H9 (cell line): ENCODE measurements at regions not wholly inside any gene's neighbourhood (a gene's known extent, or its start where the extent isn't known, plus 50 kb on each side); places are given as distances from the start of the nearest gene placed in this dataset.

Source experiments
- DNase-seq: peaks from one replicate; pipeline ENCODE4 v3.0.0-alpha.2; 2017
- H2AFZ ChIP-seq: one replicate; pipeline ENCODE4 v1.6.1; 2013; ENCODE audit warnings: mild to moderate bottlenecking, low read length, control low read depth, moderate library complexity
- H2AK5ac ChIP-seq: 2 replicates; pipeline ENCODE4 v1.6.1; 2013; ENCODE audit warnings: low read length, control low read depth, mixed read lengths; ENCODE audit not compliant: insufficient read length
- H2BK120ac ChIP-seq: one replicate; pipeline ENCODE4 v1.6.1; 2013; ENCODE audit warnings: low read depth, mild to moderate bottlenecking, low read length, control low read depth, inconsistent platforms; ENCODE audit not compliant: poor library complexity, severe bottlenecking
- H2BK12ac ChIP-seq: 2 replicates; pipeline ENCODE4 v1.6.1; 2013; ENCODE audit warnings: low read length, control low read depth, mixed read lengths, low read depth; ENCODE audit not compliant: insufficient read length
- H2BK15ac ChIP-seq: 2 replicates; pipeline ENCODE4 v1.6.1; 2013; ENCODE audit warnings: low read depth, low read length, control low read depth
- H2BK20ac ChIP-seq: one replicate; pipeline ENCODE4 v1.6.1; 2013; ENCODE audit warnings: low read depth, mild to moderate bottlenecking, low read length, control low read depth, inconsistent platforms; ENCODE audit not compliant: poor library complexity, severe bottlenecking
- H2BK5ac ChIP-seq: 2 replicates; pipeline ENCODE4 v1.6.1; 2013; ENCODE audit warnings: low read length, control low read depth, mixed read lengths; ENCODE audit not compliant: insufficient read length
- H3K14ac ChIP-seq: 2 replicates; pipeline ENCODE4 v1.6.1; 2013; ENCODE audit warnings: low read length, control low read depth; ENCODE audit not compliant: insufficient read depth
- H3K18ac ChIP-seq: 2 replicates; pipeline ENCODE4 v1.6.1; 2013; ENCODE audit warnings: low read depth, mild to moderate bottlenecking, mixed read lengths, low read length, control low read depth; ENCODE audit not compliant: insufficient read length
- H3K23ac ChIP-seq: 2 replicates; pipeline ENCODE4 v1.6.1; 2013; ENCODE audit warnings: low read length, control low read depth, mixed read lengths, low read depth; ENCODE audit not compliant: insufficient read length
- H3K23me2 ChIP-seq: 2 replicates; pipeline ENCODE4 v1.6.1; 2013; ENCODE audit warnings: low read depth, mild to moderate bottlenecking, mixed read lengths, low read length, control low read depth; ENCODE audit not compliant: insufficient read length, poor library complexity, severe bottlenecking
- H3K27ac ChIP-seq: 2 replicates; pipeline ENCODE4 v1.5.1; 2013; ENCODE audit warnings: low read length, control low read depth, mixed read lengths, low read depth; ENCODE audit not compliant: insufficient read length
- H3K27me3 ChIP-seq: 2 replicates; pipeline ENCODE4 v1.6.1; 2013; ENCODE audit warnings: low read length, control low read depth, inconsistent platforms; ENCODE audit not compliant: insufficient read depth
- H3K4ac ChIP-seq: 2 replicates; pipeline ENCODE4 v1.6.1; 2013; ENCODE audit warnings: low read depth, mild to moderate bottlenecking, control low read depth, inconsistent platforms, low read length, moderate library complexity
- H3K4me1 ChIP-seq: 2 replicates; pipeline ENCODE4 v1.6.1; 2013; ENCODE audit warnings: low read length, control low read depth, inconsistent platforms; ENCODE audit not compliant: insufficient read depth
- H3K4me2 ChIP-seq: 2 replicates; pipeline ENCODE4 v1.6.1; 2013; ENCODE audit warnings: low read length, control low read depth, mixed read lengths; ENCODE audit not compliant: insufficient read length, insufficient read depth
- H3K56ac ChIP-seq: 2 replicates; pipeline ENCODE4 v1.6.1; 2013; ENCODE audit warnings: low read depth, mild to moderate bottlenecking, mixed read lengths, low read length, control low read depth; ENCODE audit not compliant: insufficient read length
- H3K79me1 ChIP-seq: 2 replicates; pipeline ENCODE4 v1.6.1; 2013; ENCODE audit warnings: low read depth, mild to moderate bottlenecking, moderate library complexity, low read length, control low read depth, inconsistent platforms; ENCODE audit not compliant: insufficient read depth, poor library complexity, severe bottlenecking
- H3K79me2 ChIP-seq: 2 replicates; pipeline ENCODE4 v1.6.1; 2013; ENCODE audit warnings: low read length, control low read depth, inconsistent platforms; ENCODE audit not compliant: insufficient read depth
- H3K9ac ChIP-seq: 2 replicates; pipeline ENCODE4 v1.6.1; 2013; ENCODE audit warnings: low read length, control low read depth, mixed read lengths; ENCODE audit not compliant: insufficient read length; ENCODE audit errors: extremely low read depth
- H3K9me3 ChIP-seq: one replicate; pipeline ENCODE4 v1.6.1; 2013; ENCODE audit warnings: low read depth, low read length, inconsistent platforms; ENCODE audit not compliant: control insufficient read depth
- H3T11ph ChIP-seq: one replicate; pipeline ENCODE4 v1.6.1; 2013; ENCODE audit warnings: mild to moderate bottlenecking, low read length, control low read depth, inconsistent platforms
- H4K20me1 ChIP-seq: one replicate; pipeline ENCODE4 v1.6.1; 2013; ENCODE audit not compliant: control insufficient read depth, insufficient read length, insufficient read depth
- H4K5ac ChIP-seq: 2 replicates; pipeline ENCODE4 v1.6.1; 2013; ENCODE audit warnings: low read depth, mild to moderate bottlenecking, mixed read lengths, low read length, control low read depth; ENCODE audit not compliant: insufficient read length
- H4K8ac ChIP-seq: replicated peaks from 2 replicates; pipeline ENCODE4 v1.6.1; 2013; ENCODE audit warnings: low read length, control low read depth, mixed read lengths, low read depth; ENCODE audit not compliant: insufficient read length
- H4K91ac ChIP-seq: 2 replicates; pipeline ENCODE4 v1.6.1; 2013; ENCODE audit warnings: low read depth, mild to moderate bottlenecking, moderate library complexity, mixed read lengths, low read length, control low read depth; ENCODE audit not compliant: insufficient read length
- H3K27ac Mint-ChIP-seq, 3 experiments: 2 replicates in 2 of 3; 3 replicates in 1 of 3; pipeline ENCODE4 v1.8.0; 2020 to 2021; ENCODE audit warnings: mixed read lengths in 3 of 3, mild to moderate bottlenecking in 1 of 3, moderate library complexity in 1 of 3
- H3K27me3 Mint-ChIP-seq: 2 replicates; pipeline ENCODE4 v1.8.0; 2021; ENCODE audit warnings: low read depth, mild to moderate bottlenecking, moderate library complexity, mixed read lengths
- H3K36me3 Mint-ChIP-seq, 3 experiments: 2 replicates in 2 of 3; 3 replicates in 1 of 3; pipeline ENCODE4 v1.8.0; 2020 to 2021; ENCODE audit warnings: low read depth in 3 of 3, mixed read lengths in 3 of 3; ENCODE audit not compliant: insufficient read depth in 1 of 3
- H3K4me1 Mint-ChIP-seq, 2 experiments: 2 replicates each; pipeline ENCODE4 v1.8.0; 2020; ENCODE audit warnings: mixed read lengths in 2 of 2
- H3K4me3 Mint-ChIP-seq, 2 experiments: 2 replicates in 1 of 2; 3 replicates in 1 of 2; pipeline ENCODE4 v1.8.0; 2020 to 2021; ENCODE audit warnings: mild to moderate bottlenecking in 2 of 2, mixed read lengths in 2 of 2, moderate library complexity in 1 of 2
- H3K9me3 Mint-ChIP-seq, 2 experiments: 2 replicates in 1 of 2; 3 replicates in 1 of 2; pipeline ENCODE4 v1.8.0; 2020; ENCODE audit warnings: mild to moderate bottlenecking in 2 of 2, mixed read lengths in 2 of 2, moderate library complexity in 1 of 2
- CTCF ChIP-seq: fragments of 200-600 bp; sonication (generic); conservative IDR thresholded peaks from 3 replicates; pipeline ENCODE4 v1.8.0; 2021; ENCODE audit warnings: antibody characterized with exemption, mild to moderate bottlenecking
- WGBS: extraction: QIAGEN DNeasy Blood & Tissue Kit; methylation state at CpG from one replicate; pipeline ENCODE4 v1.1.7; 2013; ENCODE audit warnings: missing lambda C conversion rate, low lambda C conversion rate, mixed read lengths; ENCODE audit not compliant: insufficient read length; ENCODE audit errors: extremely low coverage; 5-methylcytosine and 5-hydroxymethylcytosine counted together

GRCh38 chr20:50295345-50295744 lies 104.7 kb downstream of the CEBPB start:
- Histone ChIP-seq H3K27me3 (no peaks in the 10 kb centered on the region), H3K14ac (no peak overlapping the region), H3K79me1 (no peaks in the 10 kb centered on the region), H2BK20ac (no peak overlapping the region), H3K18ac (no peak overlapping the region), H4K8ac (no peak overlapping the region), H2BK120ac (no peak overlapping the region), H2AK5ac (no peak overlapping the region), H3K79me2 (no peaks in the 10 kb centered on the region), H2BK5ac (no peak overlapping the region), H4K91ac (no peak overlapping the region), H2BK12ac (no peak overlapping the region), H3K4me2 (no peak overlapping the region), H3T11ph (no peak overlapping the region), H3K9me3 (no peaks in the 10 kb centered on the region), H2AFZ (no peak overlapping the region), H3K4me1 (no peaks in the 10 kb centered on the region), H3K4ac (no peak overlapping the region), H3K27ac (no peak overlapping the region), H4K5ac (no peak overlapping the region), H3K23me2 (no peaks in the 10 kb centered on the region), H4K20me1 (no peaks in the 10 kb centered on the region), H3K9ac (no peak overlapping the region), H3K56ac (no peak overlapping the region), H3K23ac (no peak overlapping the region), H2BK15ac (no peak overlapping the region)
- no peaks in the 10 kb centered on the region; the same call in 1 of the 2 replicates for H3K27me3 Mint-ChIP-seq
- no peak overlapping the region for H3K4me3 Mint-ChIP-seq
- H3K9me3 Mint-ChIP-seq = no peaks in the 10 kb centered on the region; a peak in 1 of 5 replicates
- no peak for DNase-seq
- no peaks in the 10 kb centered on the region for H3K36me3 Mint-ChIP-seq
- no peak for TF ChIP-seq CTCF
- no CpG with 5 or more reads among the region's 5 CpGs for WGBS
- no peak overlapping the region for H3K27ac Mint-ChIP-seq
- peaks cover 7 to 10% of the 10 kb centered on the region in 2 experiments; a peak in 3 of 4 replicates for H3K4me1 Mint-ChIP-seq
